ENCODE measurements at regions not wholly inside any gene's neighbourhood (a gene's known extent, or its start where the extent isn't known, plus 50 kb on each side); places are given as distances from the start of the nearest gene placed in this dataset.

DNA sequence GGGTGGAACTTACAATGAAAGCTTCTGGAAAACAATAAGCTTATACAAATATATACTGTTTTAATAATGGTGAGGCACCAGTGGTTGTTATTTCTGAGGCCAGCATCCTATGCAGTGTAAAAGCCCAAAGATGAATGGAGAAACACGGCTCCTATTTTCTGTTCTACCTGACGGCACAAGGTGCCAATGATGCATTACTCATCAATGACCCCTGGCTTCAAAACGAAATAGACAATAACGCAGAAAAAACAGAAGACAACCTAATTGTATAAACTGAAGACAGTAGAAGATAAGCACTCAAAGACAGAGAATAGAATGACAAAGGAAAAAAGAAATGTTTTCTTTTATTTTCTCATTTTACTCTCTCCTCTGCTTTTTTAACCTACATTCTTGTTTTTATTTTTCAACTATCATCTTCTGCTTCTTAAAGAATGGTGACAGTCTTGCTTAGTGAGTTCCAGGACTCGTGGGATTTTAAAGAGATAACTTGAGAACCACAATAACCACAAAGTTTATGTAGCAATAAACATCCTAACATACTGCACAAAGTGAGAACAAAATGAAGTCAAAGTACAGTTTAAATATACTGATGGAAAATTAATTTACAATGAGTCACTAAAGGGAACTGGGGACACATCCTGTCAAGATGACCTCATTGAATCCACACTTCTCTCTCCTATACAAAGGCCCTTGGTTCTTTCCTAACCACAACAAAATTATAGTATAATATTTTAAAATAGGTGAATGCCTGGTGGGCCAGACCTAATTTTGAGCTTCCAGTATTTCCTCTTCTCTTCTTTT, 169.8 kb downstream of the BTC start:
- Histone ChIP-seq H3K9me3 (no peaks in the 10 kb centered on the region), H3K4me3 (no peak overlapping the region), H3K36me3 (no peaks in the 10 kb centered on the region), H3K27me3 (no peaks in the 10 kb centered on the region)
- no peak for DNase-seq

- Histone ChIP-seq H3K4me3 (no peak overlapping the region), H3K9me3 (no peaks in the 10 kb centered on the region), H3K36me3 (no peaks in the 10 kb centered on the region), H3K27me3 (no peaks in the 10 kb centered on the region)
- no peak for DNase-seq
Measured at GRCh38 chr4:74625981-74626380, 168.3 kb downstream of the BTC start.

DNA sequence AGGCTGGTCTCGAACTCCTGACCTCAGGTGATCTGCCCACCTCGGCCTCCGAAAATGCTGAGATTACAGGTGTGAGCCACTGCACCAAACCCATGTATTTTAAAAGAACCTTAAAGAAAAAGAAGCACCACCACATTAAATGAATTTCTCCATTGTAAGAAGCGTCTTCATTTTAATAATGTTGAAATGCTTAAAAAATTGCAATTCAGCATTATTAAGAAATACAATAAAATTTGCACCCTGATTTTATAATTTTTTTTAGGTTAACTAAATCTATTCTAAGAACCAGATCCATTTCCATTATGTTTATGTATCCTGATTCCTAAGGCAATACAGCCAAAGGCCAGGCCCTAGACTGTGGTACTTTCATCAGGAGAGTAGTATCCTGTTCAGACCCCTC, 167.2 kb downstream of the BTC start:
- H3K9me3 ChIP-seq, result no peaks in the 10 kb centered on the region
- H3K27me3 ChIP-seq, result no peaks in the 10 kb centered on the region
- no peaks in the 10 kb centered on the region for H3K36me3 ChIP-seq
- DNase-seq, result no peak
- no peak overlapping the region for H3K4me3 ChIP-seq

GRCh38 chr4:74627504-74627903, 166.8 kb downstream of the BTC start:
- DNase-seq, result no peak
- Histone ChIP-seq H3K36me3 (no peaks in the 10 kb centered on the region), H3K4me3 (no peak overlapping the region), H3K9me3 (no peaks in the 10 kb centered on the region), H3K27me3 (no peaks in the 10 kb centered on the region)

GRCh38 chr4:74628852-74629620, 165.3 kb downstream of the BTC start:
- no peak for DNase-seq
- no peaks in the 10 kb centered on the region for H3K27me3 ChIP-seq

DNA sequence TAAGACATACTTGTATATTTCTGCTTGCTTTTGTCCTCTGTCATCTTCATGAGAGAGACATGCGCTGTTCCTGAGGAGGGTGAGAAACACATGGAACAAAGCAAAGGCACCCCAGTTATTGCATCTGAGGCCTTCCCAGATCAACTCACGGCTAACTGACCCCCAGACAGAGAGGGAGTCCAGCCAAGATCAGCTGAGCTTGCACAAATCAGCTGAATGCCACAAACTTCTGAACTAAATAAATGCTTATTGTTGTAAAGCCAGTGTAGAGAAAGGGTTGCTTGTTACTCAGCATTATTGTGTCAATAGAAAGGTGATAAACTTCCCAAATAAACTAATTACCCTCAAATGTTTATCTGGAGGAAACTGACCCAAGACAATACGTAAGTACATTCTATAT, 163.8 kb downstream of the BTC start:
- no peak for DNase-seq
- Histone ChIP-seq H3K36me3 (no peaks in the 10 kb centered on the region), H3K9me3 (no peaks in the 10 kb centered on the region), H3K4me3 (no peak overlapping the region), H3K27me3 (no peaks in the 10 kb centered on the region)

More at GRCh38 chr4:74628852-74629620, 165.3 kb downstream of the BTC start:
- Histone ChIP-seq H3K4me3 (no peak overlapping the region), H3K9me3 (no peaks in the 10 kb centered on the region), H3K36me3 (no peaks in the 10 kb centered on the region)

GRCh38 chr4:74631338-74631737, 163.0 kb downstream of the BTC start:
- H3K27me3 ChIP-seq, result no peaks in the 10 kb centered on the region
- no peak overlapping the region for H3K4me3 ChIP-seq
- no peaks in the 10 kb centered on the region for H3K9me3 ChIP-seq
- no peak for DNase-seq
- no peaks in the 10 kb centered on the region for H3K36me3 ChIP-seq

DNA sequence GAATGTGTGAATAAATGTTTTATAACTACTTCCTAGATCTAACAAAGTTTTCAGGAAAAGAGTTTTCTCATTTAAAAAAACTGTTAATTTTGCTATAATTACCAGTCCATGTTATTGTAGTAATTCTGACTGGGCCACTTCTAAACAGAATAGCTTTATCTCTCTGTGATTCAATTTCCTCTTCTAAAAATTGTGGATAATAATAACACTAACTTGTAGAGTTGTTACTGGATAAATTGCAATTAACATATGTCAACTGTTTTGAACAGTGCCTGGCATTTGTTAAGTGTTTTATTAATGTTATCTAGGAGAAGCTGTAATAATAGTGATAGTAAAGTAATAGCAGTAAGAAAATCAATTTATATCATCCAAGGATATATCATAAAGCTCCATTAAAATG, 162.3 kb downstream of the BTC start:
- H3K9me3 ChIP-seq, result no peaks in the 10 kb centered on the region
- H3K4me3 ChIP-seq, result no peak overlapping the region
- no peaks in the 10 kb centered on the region for H3K36me3 ChIP-seq
- H3K27me3 ChIP-seq, result no peaks in the 10 kb centered on the region
- DNase-seq, result no peak

DNA sequence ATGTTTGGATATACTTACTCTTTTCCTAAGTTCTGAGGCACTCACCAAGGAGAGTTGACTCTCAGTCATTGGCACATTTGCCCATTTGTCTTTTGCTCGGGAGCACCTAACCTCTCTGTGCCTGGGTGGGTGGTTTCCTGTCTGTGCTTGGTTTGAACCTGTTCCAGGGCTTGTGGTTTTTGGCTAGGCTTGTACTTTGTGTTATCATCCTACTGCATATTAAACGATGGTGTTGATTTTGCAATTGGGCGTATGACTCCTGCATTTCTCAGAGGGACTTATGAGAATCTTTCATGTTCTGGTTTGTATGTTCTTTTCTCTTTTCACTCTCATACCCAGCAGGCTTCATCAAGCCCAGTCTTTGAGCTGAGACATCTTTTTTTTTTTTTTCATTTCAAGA, 161.7 kb downstream of the BTC start:
- peak; percentile 75 for DNase-seq

GRCh38 chr4:74635074-74635473, 159.2 kb downstream of the BTC start:
- DNase-seq, result no peak
- Histone ChIP-seq H3K27me3 (no peaks in the 10 kb centered on the region), H3K4me3 (no peak overlapping the region), H3K36me3 (no peaks in the 10 kb centered on the region), H3K9me3 (no peaks in the 10 kb centered on the region)

More for the DNA sequence above, 161.7 kb downstream of the BTC start:
- Histone ChIP-seq H3K4me3 (no peak overlapping the region), H3K36me3 (no peaks in the 10 kb centered on the region), H3K9me3 (no peaks in the 10 kb centered on the region), H3K27me3 (no peaks in the 10 kb centered on the region)

GRCh38 chr4:74635490-74636123, 158.7 kb downstream of the BTC start:
- no peak for DNase-seq
- no peak overlapping the region for H3K4me3 ChIP-seq
- no peaks in the 10 kb centered on the region for H3K27me3 ChIP-seq
- H3K9me3 ChIP-seq, result no peaks in the 10 kb centered on the region
- H3K36me3 ChIP-seq, result no peaks in the 10 kb centered on the region

GRCh38 chr4:74638001-74638400, 156.3 kb downstream of the BTC start:
- H3K4me3 ChIP-seq, result no peak overlapping the region
- no peaks in the 10 kb centered on the region for H3K27me3 ChIP-seq
- no peaks in the 10 kb centered on the region for H3K36me3 ChIP-seq
- no peak for DNase-seq
- no peaks in the 10 kb centered on the region for H3K9me3 ChIP-seq

- no peaks in the 10 kb centered on the region for H3K36me3 ChIP-seq
- DNase-seq, result no peak
- H3K27me3 ChIP-seq, result no peaks in the 10 kb centered on the region
- no peak overlapping the region for H3K4me3 ChIP-seq
- H3K9me3 ChIP-seq, result no peaks in the 10 kb centered on the region
Measured at GRCh38 chr4:74638689-74639088, 155.6 kb downstream of the BTC start.

DNA sequence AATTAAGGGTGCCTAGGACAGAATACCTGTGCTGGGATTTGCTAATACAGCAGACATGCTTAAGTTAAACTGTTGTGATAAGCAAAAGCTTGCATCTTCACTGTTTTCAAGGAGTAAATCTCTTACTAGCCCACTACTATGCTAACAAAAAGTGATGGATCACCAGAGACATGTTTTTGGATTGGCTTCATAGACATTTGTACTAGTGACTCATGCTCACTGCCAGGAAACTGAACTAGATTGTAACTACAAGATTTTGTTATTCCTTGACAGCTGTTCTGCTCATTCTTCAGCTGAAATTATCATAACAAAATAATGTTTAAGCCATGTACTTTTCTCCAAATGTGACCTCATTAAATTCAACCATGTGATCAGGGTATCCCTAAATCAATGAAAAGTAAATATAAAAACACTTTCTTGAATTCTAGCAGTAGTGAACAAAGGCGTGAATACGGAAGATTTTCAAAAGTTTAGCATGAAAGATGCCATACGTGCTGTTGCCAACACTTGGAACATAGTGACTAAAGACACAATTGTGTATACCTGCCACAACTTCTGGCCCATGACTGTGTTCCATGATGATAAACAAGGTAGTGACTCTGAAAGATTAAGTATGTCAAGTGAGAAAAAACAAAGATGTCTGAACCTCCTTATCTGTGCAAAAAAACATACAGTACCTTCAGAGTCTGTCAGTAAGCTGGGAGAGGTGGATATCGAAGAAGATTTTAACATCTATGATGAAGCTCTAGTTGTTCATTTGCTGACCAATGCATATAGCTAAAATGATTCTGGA, 154.0 kb downstream of the BTC start:
- H3K27me3 ChIP-seq, result no peaks in the 10 kb centered on the region
- DNase-seq, result no peak
- H3K4me3 ChIP-seq, result no peak overlapping the region
- H3K9me3 ChIP-seq, result no peaks in the 10 kb centered on the region
- no peaks in the 10 kb centered on the region for H3K36me3 ChIP-seq

DNA sequence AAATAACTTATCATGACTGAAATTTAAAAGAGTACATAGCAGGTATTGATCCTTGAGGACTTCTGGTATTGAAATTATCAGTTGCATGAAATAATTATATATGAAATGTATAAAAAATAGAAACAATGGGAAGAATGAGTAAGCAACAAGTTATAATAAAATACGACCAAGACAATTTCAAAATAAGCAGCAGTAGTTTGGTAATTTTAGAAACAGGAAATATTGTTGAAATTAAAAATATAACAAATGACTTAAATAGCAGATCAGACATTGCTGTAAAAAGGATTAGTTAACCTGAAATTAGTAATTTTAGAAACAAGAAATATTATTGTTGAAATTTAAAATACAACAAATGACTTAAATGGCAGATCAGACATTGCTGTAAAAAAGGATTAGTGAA, 152.3 kb downstream of the BTC start:
- DNase-seq, result no peak
- H3K27me3 ChIP-seq, result no peaks in the 10 kb centered on the region
- H3K9me3 ChIP-seq, result no peaks in the 10 kb centered on the region
- H3K36me3 ChIP-seq, result no peaks in the 10 kb centered on the region
- H3K4me3 ChIP-seq, result no peak overlapping the region

- no peaks in the 10 kb centered on the region for H3K36me3 ChIP-seq
- H3K4me3 ChIP-seq, result no peak overlapping the region
- H3K9me3 ChIP-seq, result no peaks in the 10 kb centered on the region
- no peaks in the 10 kb centered on the region for H3K27me3 ChIP-seq
- DNase-seq, result no peak
Measured at GRCh38 chr4:74649193-74649592, 145.1 kb downstream of the BTC start.

- H3K36me3 ChIP-seq, result no peaks in the 10 kb centered on the region
- no peak for DNase-seq
- H3K27me3 ChIP-seq, result no peaks in the 10 kb centered on the region
- no peak overlapping the region for H3K4me3 ChIP-seq
- no peaks in the 10 kb centered on the region for H3K9me3 ChIP-seq
Measured at GRCh38 chr4:74651198-74651597, 143.1 kb downstream of the BTC start.

All from MG63 (cell line).